Skin epidermis (tissue), 12 donors: ENCODE measurements at regions not wholly inside any gene's neighbourhood (a gene's known extent, or its start where the extent isn't known, plus 50 kb on each side); places are given as distances from the start of the nearest gene placed in this dataset.
"Not testable (repeated sequence)": the region's sequence is repeated elsewhere in the genome, so short reads cannot be mapped to it uniquely, and the experiment has no call there.

ENCODE experiments used
- H3K27ac ChIP-seq, 21 experiments: fragments of 200-600 bp; sonication (generic) in 11 of 21; one replicate each; pipeline ENCODE4 v1.5.0; 2020; ENCODE audit warnings: mild to moderate bottlenecking in 3 of 21, inconsistent platforms in 2 of 21, moderate library complexity in 2 of 21
- H3K4me3 ChIP-seq, 7 experiments: fragments of 200-600 bp; sonication (generic) in 2 of 7; one replicate each; pipeline ENCODE4 v1.5.0; 2020; ENCODE audit warnings: inconsistent platforms in 2 of 7, mild to moderate bottlenecking in 2 of 7, moderate library complexity in 1 of 7

DNA sequence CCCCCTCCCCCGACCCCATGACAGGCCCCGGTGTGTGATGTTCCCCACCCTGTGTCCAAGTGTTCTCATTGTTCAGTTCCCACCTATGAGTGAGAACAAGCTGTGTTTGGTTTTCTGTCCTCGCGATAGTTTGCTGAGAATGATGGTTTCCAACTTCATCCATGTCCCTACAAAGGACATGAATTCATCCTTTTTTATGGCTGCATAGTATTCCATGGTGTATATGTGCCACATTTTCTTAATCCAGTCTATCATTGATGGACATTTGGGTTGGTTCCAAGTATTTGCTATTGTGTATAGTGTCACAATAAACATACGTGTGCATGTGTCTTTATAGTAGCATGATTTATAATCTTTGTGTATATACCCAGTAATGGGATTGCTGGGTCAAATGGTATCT lies 110.4 kb upstream of the CRHR1 start:
- not testable (repeated sequence) for H3K4me3 ChIP-seq, H3K27ac ChIP-seq

DNA sequence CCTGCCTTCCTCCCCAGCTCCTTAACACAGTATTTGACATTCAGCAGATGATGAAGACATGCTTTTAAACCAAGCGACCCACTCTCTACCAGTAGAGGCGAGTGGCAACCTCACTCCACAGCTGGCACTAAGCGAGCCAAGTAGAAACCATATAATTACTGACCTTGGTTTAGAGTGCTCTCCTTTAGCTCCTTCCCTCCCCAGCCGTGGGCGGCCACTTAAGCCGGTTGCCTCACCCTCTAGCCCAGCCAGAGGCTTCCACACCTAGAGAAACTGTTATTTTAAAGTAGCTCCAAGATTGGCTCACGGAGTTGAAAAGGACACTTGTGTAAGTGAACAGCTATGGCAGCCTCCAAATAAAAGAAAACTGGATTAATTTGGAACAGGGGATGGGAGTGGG lies 109.1 kb upstream of the CRHR1 start:
- Histone ChIP-seq H3K4me3 (no peak overlapping the region), H3K27ac (no peak overlapping the region)

DNA sequence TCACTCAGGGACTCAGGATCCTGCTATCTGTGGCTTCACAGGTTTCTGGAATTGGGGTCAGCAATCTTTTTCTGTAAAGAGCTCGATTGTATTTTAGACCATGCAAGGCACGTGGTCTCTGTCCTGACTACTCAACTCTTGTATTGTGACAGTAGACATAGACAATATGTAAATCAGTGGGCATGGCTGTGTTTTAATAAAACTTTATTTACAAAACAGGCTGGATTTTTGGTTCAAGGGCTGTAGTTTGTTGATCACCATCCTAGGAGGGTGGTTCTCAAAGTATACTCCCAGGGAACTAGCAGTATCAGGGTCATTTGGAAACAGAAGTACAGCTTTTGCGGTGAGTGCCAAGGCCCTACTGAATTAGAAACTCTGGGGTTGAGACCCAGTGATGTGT lies 108.2 kb upstream of the CRHR1 start:
- no peak overlapping the region for H3K4me3 ChIP-seq
- no peak overlapping the region for H3K27ac ChIP-seq

DNA sequence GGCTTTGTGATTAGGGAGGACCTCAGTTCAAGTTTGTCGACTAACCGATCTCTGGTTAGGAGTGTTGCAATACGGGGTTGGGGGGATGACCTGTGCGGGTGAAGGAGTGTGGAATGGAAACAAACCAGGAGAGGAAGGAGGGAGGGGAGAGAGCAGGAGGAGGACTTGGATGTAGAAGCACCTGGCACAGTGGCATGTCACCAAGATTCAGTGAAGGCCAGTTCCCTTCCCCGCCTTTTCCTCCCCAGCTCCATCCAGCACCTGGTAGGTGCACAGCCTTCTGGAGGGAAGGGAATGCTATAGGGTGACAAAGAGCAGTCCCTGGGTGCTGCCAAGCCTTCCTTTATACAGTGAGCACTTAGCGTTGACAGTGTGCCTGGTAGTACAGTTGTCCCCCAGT lies 107.4 kb upstream of the CRHR1 start:
- H3K4me3 ChIP-seq = no peak overlapping the region
- H3K27ac ChIP-seq = no peak overlapping the region

- Histone ChIP-seq H3K4me3 (no peak overlapping the region), H3K27ac (no peak overlapping the region)
These were observed 106.3 kb upstream of the CRHR1 start for GRCh38 chr17:45677770-45678169.

- H3K27ac ChIP-seq = no peak overlapping the region
- H3K4me3 ChIP-seq = no peak overlapping the region
These were observed 104.7 kb upstream of the CRHR1 start for GRCh38 chr17:45679426-45679825.

DNA sequence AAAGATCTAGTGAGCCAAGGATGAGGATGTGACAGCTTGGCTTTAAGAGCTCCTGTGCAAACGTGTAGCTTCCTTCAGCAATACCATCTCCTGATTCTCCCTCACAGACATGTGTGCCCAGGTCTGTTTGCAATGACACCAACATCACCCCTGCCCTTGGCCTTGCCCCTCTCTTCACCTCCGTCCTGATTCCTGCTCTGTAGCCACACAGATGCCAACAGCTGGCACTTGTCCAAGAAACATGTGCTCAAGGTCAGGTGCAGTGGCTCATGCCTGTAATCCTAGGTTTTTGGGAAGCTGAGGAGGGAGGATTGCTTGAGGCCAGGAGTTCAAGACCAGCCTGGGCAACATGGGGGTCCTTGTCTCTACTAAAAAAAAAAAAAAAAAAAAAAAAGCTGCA lies 103.8 kb upstream of the CRHR1 start:
- Histone ChIP-seq H3K27ac (no peak overlapping the region), H3K4me3 (no peak overlapping the region)

DNA sequence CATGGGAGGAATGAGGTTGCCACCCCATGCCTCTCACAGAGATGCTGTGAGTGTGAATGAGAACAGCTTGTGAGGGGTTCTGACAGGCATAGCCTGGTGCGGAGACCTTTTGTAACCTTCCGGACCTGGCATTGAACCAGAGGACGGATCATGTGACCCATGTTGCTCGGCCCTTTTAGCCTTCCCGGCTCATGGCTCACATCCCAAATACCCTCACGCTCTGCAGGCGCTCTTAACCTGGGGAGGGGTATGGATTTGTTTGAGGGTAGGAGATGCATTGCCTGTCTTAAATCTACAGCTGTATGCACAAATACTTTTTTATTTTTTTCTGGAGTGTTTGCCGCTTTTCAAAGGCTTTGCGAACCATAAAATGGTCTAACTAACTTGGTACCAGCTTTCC lies 102.4 kb upstream of the CRHR1 start:
- no peak overlapping the region for H3K4me3 ChIP-seq
- H3K27ac ChIP-seq = no peak overlapping the region

DNA sequence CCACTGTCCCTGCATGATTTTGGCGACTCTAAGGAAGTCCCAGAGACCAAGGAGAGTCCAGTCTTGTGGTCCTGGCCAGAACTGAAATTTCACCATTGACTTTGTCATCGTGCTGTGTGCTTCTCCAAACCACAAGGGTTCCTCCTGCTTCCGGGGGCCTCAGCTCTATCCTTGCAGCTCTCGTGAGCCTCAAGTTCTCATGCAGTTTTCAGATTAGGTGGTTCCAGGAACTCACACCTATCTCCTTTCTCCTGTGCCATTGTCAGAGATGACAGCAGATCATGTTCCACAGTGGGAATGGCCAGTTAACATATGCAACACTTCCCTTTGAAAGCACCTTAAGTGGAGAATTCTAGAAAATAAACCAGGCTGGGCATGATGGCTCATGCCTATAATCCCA lies 97.9 kb upstream of the CRHR1 start:
- Histone ChIP-seq H3K4me3 (no peak overlapping the region), H3K27ac (no peak overlapping the region)

- H3K4me3 ChIP-seq = no peak overlapping the region
These were observed 96.5 kb upstream of the CRHR1 start for GRCh38 chr17:45687594-45687993.

GRCh38 chr17:45688353-45688752 lies 95.8 kb upstream of the CRHR1 start:
- no peak overlapping the region for H3K27ac ChIP-seq
- no peak overlapping the region for H3K4me3 ChIP-seq

More at GRCh38 chr17:45687594-45687993, 96.5 kb upstream of the CRHR1 start:
- no peak overlapping the region for H3K27ac ChIP-seq

- Histone ChIP-seq H3K27ac (no peak overlapping the region), H3K4me3 (no peak overlapping the region)
These were observed 95.3 kb upstream of the CRHR1 start for GRCh38 chr17:45688820-45689219.

DNA sequence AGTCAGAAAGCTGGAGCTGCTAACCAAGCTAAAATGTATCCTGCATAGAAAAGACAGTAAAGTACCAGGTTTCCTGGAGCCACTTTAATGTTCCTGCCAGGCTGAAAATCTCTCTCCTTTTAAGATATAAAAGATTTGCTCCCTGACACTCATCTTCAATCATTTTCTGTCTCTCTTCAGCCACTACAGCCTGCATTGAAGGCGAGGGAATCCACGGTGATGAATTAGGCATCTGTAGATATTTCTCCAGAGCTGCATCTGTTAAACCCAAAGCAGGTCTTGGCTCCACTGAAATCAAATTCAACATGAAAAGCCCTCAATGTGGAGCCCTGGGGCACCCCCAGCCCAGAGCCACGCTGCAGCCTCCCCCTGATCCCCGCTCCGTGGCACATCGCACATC lies 94.7 kb upstream of the CRHR1 start:
- no peak overlapping the region for H3K27ac ChIP-seq
- H3K4me3 ChIP-seq = no peak overlapping the region

DNA sequence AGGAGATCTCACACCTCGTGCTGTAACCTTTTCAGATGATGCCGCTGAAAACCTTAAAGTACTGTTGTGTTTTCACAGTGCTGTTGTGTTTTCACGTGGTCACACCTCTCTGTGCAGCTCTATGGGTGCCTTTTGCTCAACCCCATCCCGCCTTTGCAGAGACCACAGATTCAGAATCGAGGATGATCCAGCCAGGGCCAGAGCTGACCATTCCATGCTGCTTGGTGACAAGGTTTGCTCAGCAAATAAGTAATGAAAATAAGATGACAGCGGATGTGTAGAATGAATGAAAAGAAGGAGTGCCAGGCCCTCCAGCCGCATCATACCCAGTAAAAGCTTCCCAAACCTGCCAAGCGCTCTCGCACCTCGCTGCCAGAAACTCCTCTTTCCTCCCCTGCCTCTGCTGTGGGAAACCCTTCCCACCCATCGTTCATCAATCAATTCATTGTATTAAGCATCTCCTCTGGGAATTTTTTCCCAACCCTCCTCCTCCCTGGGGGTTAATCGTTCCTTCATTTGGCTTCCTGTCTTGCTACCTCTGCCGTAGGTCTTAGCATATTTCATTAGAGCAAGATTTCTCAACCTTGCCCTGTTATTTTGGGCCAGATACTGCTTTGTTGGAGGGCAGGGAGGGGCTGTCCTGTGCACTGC lies 93.4 kb upstream of the CRHR1 start:
- no peak overlapping the region for H3K4me3 ChIP-seq
- H3K27ac ChIP-seq = no peak overlapping the region

- Histone ChIP-seq H3K4me3 (no peak overlapping the region), H3K27ac (no peak overlapping the region)
These were observed 91.5 kb upstream of the CRHR1 start for GRCh38 chr17:45692661-45693060.

DNA sequence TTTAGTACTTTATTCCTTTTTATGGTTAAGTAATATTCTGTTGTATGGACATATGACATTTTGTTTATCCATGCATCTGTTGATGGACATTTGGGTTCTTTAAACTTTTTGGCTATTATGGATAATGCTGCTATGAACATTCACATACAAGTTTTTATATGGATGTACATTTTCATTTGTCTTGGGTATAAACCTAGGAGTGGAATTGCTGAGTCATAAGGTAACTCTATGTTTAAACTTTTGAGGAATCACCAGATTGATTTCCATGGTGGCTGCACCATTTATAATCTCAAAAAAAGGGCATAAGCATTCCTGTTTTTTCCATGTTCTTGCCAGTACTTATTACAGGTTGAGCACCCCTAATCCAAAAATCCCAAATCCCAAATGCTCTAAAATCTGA lies 90.3 kb upstream of the CRHR1 start:
- Histone ChIP-seq H3K27ac (no peak overlapping the region), H3K4me3 (no peak overlapping the region)

DNA sequence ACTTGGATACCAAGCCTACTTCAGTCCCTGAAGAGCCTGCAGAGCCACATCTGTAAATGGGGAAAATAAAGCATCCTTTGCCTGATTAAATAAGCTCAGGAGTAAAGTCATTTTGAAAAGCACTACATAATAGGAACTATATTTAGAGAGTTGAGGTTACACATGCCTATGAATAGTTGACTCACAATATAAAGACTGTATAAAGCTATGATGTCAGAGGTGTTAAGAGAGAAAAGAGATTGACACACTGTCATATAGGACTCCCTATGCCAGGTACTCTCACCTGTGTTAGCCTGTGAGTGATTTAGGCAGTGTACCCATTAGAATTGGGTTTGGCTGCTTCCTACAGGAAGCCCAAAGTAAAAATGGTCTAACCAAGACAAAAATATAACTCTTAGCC lies 87.7 kb upstream of the CRHR1 start:
- H3K27ac ChIP-seq = no peak overlapping the region
- H3K4me3 ChIP-seq = no peak overlapping the region

- no peak overlapping the region for H3K4me3 ChIP-seq
- no peak overlapping the region for H3K27ac ChIP-seq
These were observed 87.0 kb upstream of the CRHR1 start for GRCh38 chr17:45697076-45697475.

- no peak overlapping the region for H3K27ac ChIP-seq
- H3K4me3 ChIP-seq = no peak overlapping the region
These were observed 83.7 kb upstream of the CRHR1 start for GRCh38 chr17:45700171-45701090.

DNA sequence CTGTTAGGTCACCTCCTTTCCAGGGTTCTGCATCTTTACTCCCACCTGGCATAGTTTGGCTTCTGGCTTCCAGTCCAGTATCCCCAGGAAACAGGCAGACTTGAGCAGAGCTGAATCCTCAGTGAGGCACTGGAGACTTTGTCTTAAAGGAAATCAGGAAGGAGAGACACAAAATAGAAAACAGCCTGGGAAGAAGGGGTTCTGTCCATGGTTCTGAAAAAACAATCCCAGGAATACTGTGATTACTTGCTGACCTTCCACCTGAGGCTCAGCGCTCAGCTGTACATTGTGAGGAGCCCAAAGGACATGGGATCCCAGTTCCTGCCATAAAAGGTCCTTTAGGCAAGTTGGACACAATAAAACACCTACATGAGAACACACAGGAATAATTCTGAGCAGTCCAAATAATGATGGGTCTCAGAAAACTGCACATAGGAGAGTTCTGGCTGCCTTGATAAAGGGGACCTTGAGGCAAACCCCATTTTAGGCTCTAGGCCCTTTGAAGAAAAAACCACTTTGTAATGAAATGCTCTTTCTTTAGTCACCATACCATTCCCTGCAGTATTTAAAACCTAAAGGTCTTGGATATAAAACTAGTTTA lies 81.4 kb upstream of the CRHR1 start:
- no peak overlapping the region for H3K4me3 ChIP-seq

GRCh38 chr17:45703348-45703747 lies 80.8 kb upstream of the CRHR1 start:
- no peak overlapping the region for H3K4me3 ChIP-seq
- no peak overlapping the region for H3K27ac ChIP-seq

More for the DNA sequence above, 81.4 kb upstream of the CRHR1 start:
- no peak overlapping the region for H3K27ac ChIP-seq
